A673 (cell line): ENCODE measurements at regions not wholly inside any gene's neighbourhood (a gene's known extent, or its start where the extent isn't known, plus 50 kb on each side); places are given as distances from the start of the nearest gene placed in this dataset.

ENCODE experiments used
- CTCF ChIP-seq: fragments of 300-800, 200-600 bp; sonication (generic); conservative IDR thresholded peaks from 2 replicates; pipeline ENCODE4 v1.5.1; 2017; ENCODE audit warnings: low read depth, mild to moderate bottlenecking, antibody characterized with exemption, low read length, moderate library complexity, mixed read lengths
- EZH2 ChIP-seq: fragments of 200-600 bp; sonication (generic); IDR thresholded peaks from 2 replicates; pipeline ENCODE4 v1.6.1; 2017; ENCODE audit warnings: borderline replicate concordance, low read depth, mild to moderate bottlenecking, mixed read lengths, antibody characterized with exemption, low read length; ENCODE audit not compliant: poor library complexity, severe bottlenecking

- TF ChIP-seq CTCF (no peak), EZH2 (no peak)
Measured at GRCh38 chr12:18824287-18824686, 86.4 kb downstream of the CAPZA3 start.
